GM23338 (cell line): ENCODE measurements at regions not wholly inside any gene's neighbourhood (a gene's known extent, or its start where the extent isn't known, plus 50 kb on each side); places are given as distances from the start of the nearest gene placed in this dataset.

ENCODE experiments used
- ATAC-seq: fragments of 200-7000 bp; cut with Tn5 transposase; 3 replicates; pipeline ENCODE4 v1.9.1; 2020
- DNase-seq: peaks from one replicate; pipeline ENCODE4 v3.0.0-alpha.2; 2015; ENCODE audit warnings: low spot score
- H2AFZ ChIP-seq: fragments of 200-600 bp; sonication (generic); 2 replicates; pipeline ENCODE4 v1.8.0; 2016; ENCODE audit warnings: antibody characterized with exemption, mild to moderate bottlenecking, moderate library complexity
- H3F3A ChIP-seq: fragments of 200-600 bp; sonication (generic); replicated peaks from 2 replicates; pipeline ENCODE4 v1.8.0; 2017; ENCODE audit warnings: antibody characterized with exemption, mixed run types, low read depth
- H3K27ac ChIP-seq: fragments of 200-600 bp; sonication (generic); 2 replicates; pipeline ENCODE4 v1.6.1; 2016; ENCODE audit warnings: low read depth
- H3K27me3 ChIP-seq: fragments of 200-600 bp; sonication (generic); 2 replicates; pipeline ENCODE4 v1.8.0; 2016; ENCODE audit warnings: mild to moderate bottlenecking, mixed run types, moderate library complexity; ENCODE audit not compliant: insufficient read depth
- H3K36me3 ChIP-seq: fragments of 200-600 bp; sonication (generic); 2 replicates; pipeline ENCODE4 v1.8.0; 2016; ENCODE audit warnings: mild to moderate bottlenecking; ENCODE audit not compliant: insufficient read depth
- H3K4me1 ChIP-seq: fragments of 200-600 bp; sonication (generic); 2 replicates; pipeline ENCODE4 v1.8.0; 2016; ENCODE audit warnings: mild to moderate bottlenecking, moderate library complexity; ENCODE audit not compliant: insufficient read depth
- H3K4me2 ChIP-seq: fragments of 200-600 bp; sonication (generic); 2 replicates; pipeline ENCODE4 v1.7.1; 2017; ENCODE audit warnings: mixed run types
- H3K4me3 ChIP-seq: fragments of 200-600 bp; sonication (generic); 2 replicates; pipeline ENCODE4 v1.6.1; 2016; ENCODE audit warnings: mixed run types
- H3K79me2 ChIP-seq: fragments of 200-600 bp; sonication (generic); replicated peaks from 2 replicates; pipeline ENCODE4 v1.8.0; 2017; ENCODE audit warnings: mild to moderate bottlenecking; ENCODE audit not compliant: insufficient read depth
- H3K9me2 ChIP-seq: fragments of 200-600 bp; sonication (generic); 2 replicates; pipeline ENCODE4 v1.8.0; 2017; ENCODE audit not compliant: insufficient read depth
- H4K20me1 ChIP-seq: fragments of 200-600 bp; sonication (generic); replicated peaks from 2 replicates; pipeline ENCODE4 v1.8.0; 2017; ENCODE audit warnings: mild to moderate bottlenecking; ENCODE audit not compliant: insufficient read depth
- H3K27ac Mint-ChIP-seq: 2 replicates; pipeline ENCODE4 v1.8.0; 2020; ENCODE audit warnings: inconsistent platforms, mild to moderate bottlenecking, moderate library complexity, mixed read lengths
- H3K27me3 Mint-ChIP-seq: 3 replicates; pipeline ENCODE4 v1.8.0; 2022; ENCODE audit warnings: low read depth, mild to moderate bottlenecking, moderate library complexity, mixed read lengths, inconsistent platforms; ENCODE audit not compliant: insufficient read depth, poor library complexity
- H3K36me3 Mint-ChIP-seq: 3 replicates; pipeline ENCODE4 v1.8.0; 2021; ENCODE audit warnings: low read depth, mild to moderate bottlenecking, inconsistent platforms, moderate library complexity, mixed read lengths
- H3K4me1 Mint-ChIP-seq: 3 replicates; pipeline ENCODE4 v1.8.0; 2020; ENCODE audit warnings: mild to moderate bottlenecking, inconsistent platforms, mixed read lengths
- H3K4me3 Mint-ChIP-seq: 3 replicates; pipeline ENCODE4 v1.8.0; 2021; ENCODE audit warnings: moderate library complexity, mild to moderate bottlenecking, inconsistent platforms, mixed read lengths
- H3K9me3 Mint-ChIP-seq: 3 replicates; pipeline ENCODE4 v1.8.0; 2020; ENCODE audit warnings: moderate library complexity, mild to moderate bottlenecking, inconsistent platforms, mixed read lengths
- CREB1 ChIP-seq: fragments of 250-450 bp; sonication (Bioruptor Pico); IDR thresholded peaks from 2 replicates; pipeline ENCODE4 v1.5.0; 2020; ENCODE audit warnings: low read depth, mild to moderate bottlenecking, moderate library complexity
- CTCF ChIP-seq, 2 experiments: fragments of 200-600 bp in 1 of 2; sonication (generic) in 1 of 2; conservative IDR thresholded peaks; 2 replicates each; pipeline versions ENCODE4 v1.5.1 to v1.6.1; 2016 to 2017; ENCODE audit warnings: antibody characterized with exemption in 2 of 2, low read depth in 2 of 2, mild to moderate bottlenecking in 2 of 2, moderate library complexity in 1 of 2
- ETS1 ChIP-seq: IDR thresholded peaks from 2 replicates; pipeline ENCODE4 v1.6.1; 2016; ENCODE audit warnings: antibody characterized with exemption
- EZH2phosphoT487 ChIP-seq: fragments of 200-600 bp; sonication (generic); IDR thresholded peaks from one replicate; pipeline ENCODE4 v1.8.1; 2018; ENCODE audit warnings: antibody characterized with exemption; ENCODE audit not compliant: unreplicated experiment
- JUNB ChIP-seq: IDR thresholded peaks from one replicate; pipeline ENCODE4 v1.6.1; 2016; ENCODE audit warnings: antibody characterized with exemption; ENCODE audit not compliant: unreplicated experiment
- NANOG ChIP-seq: IDR thresholded peaks from 2 replicates; pipeline ENCODE4 v1.6.1; 2016; ENCODE audit warnings: antibody characterized with exemption, borderline replicate concordance
- POLR2AphosphoS5 ChIP-seq: IDR thresholded peaks from 2 replicates; pipeline ENCODE4 v1.6.1; 2016; ENCODE audit warnings: antibody characterized with exemption, low read depth
- REST ChIP-seq: IDR thresholded peaks from one replicate; pipeline ENCODE4 v1.6.1; 2018; ENCODE audit warnings: antibody characterized with exemption; ENCODE audit not compliant: unreplicated experiment
- STAT1 ChIP-seq: IDR thresholded peaks from one replicate; pipeline ENCODE4 v1.6.1; 2016; ENCODE audit warnings: antibody characterized with exemption; ENCODE audit not compliant: unreplicated experiment
- ZNF331 ChIP-seq: fragments of 250-450 bp; sonication (Bioruptor Pico); IDR thresholded peaks from 2 replicates; pipeline ENCODE4 v1.5.0; 2020; ENCODE audit warnings: low read depth, mild to moderate bottlenecking, moderate library complexity
- ZNF462 ChIP-seq: fragments of 250-450 bp; sonication (Bioruptor Pico); IDR thresholded peaks from 2 replicates; pipeline ENCODE4 v1.5.0; 2020; ENCODE audit warnings: mild to moderate bottlenecking, moderate library complexity

GRCh38 chr4:42767669-42768068 lies 110.8 kb upstream of the ATP8A1 start:
- Histone ChIP-seq H3K4me1 (0 out of 2 replicates have a peak, but pooled peaks cover under 1% of the 10 kb centered on the region), H3K9me2 (peaks cover 9% of the 10 kb centered on the region), H3K36me3 (no peaks in the 10 kb centered on the region), H3K27me3 (no peaks in the 10 kb centered on the region), H3K4me3 (no peak overlapping the region), H3F3A (no peaks in the 10 kb centered on the region), H3K27ac (no peak overlapping the region), H4K20me1 (no peaks in the 10 kb centered on the region), H3K79me2 (no peaks in the 10 kb centered on the region), H3K4me2 (no peak overlapping the region), H2AFZ (peak overlapping the region; percentile 79)
- H3K4me3 Mint-ChIP-seq, result no peak overlapping the region
- ATAC-seq (peak; percentile 22; the same call in 2 of the 3 replicates), DNase-seq (peak; percentile 24)
- H3K27me3 Mint-ChIP-seq, result peaks cover 5% of the 10 kb centered on the region
- no peaks in the 10 kb centered on the region for H3K9me3 Mint-ChIP-seq
- TF ChIP-seq CTCF (conservative IDR thresholded peaks at IDR 0.05; ENCODE audit: low read depth in 2 of 2), result no peak
- TF ChIP-seq ETS1, result no peak
- no peak for TF ChIP-seq JUNB
- no peak for TF ChIP-seq REST
- no peak for TF ChIP-seq ZNF331
- no peak for TF ChIP-seq POLR2AphosphoS5
- no peak for TF ChIP-seq NANOG
- no peak for TF ChIP-seq ZNF462
- TF ChIP-seq EZH2phosphoT487, result no peak
- TF ChIP-seq CREB1 (CRISPR knock-in tag), result no peak
- no peak for TF ChIP-seq STAT1
- H3K36me3 Mint-ChIP-seq, result no peaks in the 10 kb centered on the region
- peaks cover 12% of the 10 kb centered on the region for H3K4me1 Mint-ChIP-seq
- H3K27ac Mint-ChIP-seq, result no peak overlapping the region
